ENCODE measurements at regions not wholly inside any gene's neighbourhood (a gene's known extent, or its start where the extent isn't known, plus 50 kb on each side); places are given as distances from the start of the nearest gene placed in this dataset.

DNA sequence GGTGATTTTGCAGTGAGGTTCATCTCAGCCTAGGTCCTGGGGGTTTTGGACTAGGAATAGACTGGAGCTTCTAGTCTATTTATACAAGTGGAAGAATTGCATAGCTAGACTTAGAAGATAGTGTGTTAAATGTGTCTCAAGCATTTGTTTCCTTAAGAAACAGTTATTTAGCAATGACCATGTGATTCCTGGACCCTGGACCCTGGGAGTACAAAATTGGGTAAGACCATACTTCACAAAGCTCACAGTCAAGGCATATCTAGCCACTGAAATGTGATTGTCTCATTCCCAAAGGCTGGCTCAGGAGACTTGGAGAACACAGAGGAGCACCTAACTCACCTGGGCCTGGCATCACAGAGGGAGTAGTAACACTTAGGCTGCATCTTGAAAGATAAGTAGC is 754.5 kb downstream of the SATB2 start:
- Histone ChIP-seq H3K27me3 (ENCODE audit: control insufficient read depth in 1 of 2, insufficient read depth in 2 of 2, low read length in 2 of 2) (no peaks in the 10 kb centered on the region), H3K9ac (ENCODE audit: low read depth in 1 of 2, low read length in 2 of 2) (no peak overlapping the region), H3K36me3 (ENCODE audit: control insufficient read depth in 1 of 2, insufficient read depth in 2 of 2, low read length in 2 of 2) (no peaks in the 10 kb centered on the region), H3K4me1 (ENCODE audit: control insufficient read depth in 1 of 2, insufficient read depth in 2 of 2, low read length in 2 of 2) (no peaks in the 10 kb centered on the region), H3K4me3 (ENCODE audit: low read depth in 1 of 2, low read length in 2 of 2) (no peak overlapping the region), H3K27ac (ENCODE audit: low read depth, low read length) (no peak overlapping the region), H3K9me3 (ENCODE audit: control insufficient read depth in 1 of 2, low read length in 2 of 2) (no peaks in the 10 kb centered on the region)

DNA sequence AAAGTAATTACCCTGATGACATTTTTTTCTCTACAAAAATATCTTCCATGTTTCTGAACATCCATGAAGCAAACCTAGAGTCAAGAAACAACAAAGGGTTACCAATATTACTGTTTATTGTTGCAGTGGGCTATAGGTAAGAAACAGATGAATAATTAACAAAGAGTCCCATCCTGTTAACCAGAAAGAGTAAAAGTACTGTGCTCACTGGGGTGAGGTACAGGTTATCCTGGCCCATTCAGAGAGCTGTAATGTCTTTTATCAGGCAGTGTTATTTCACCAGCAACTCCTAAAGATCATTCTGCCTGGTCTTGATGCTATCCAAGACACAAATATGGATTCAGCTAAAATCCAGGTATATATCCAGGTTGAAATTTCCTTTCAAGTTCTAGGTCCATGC is 754.9 kb downstream of the SATB2 start:
- H3K4me3 ChIP-seq (ENCODE audit: low read depth in 1 of 2, low read length in 2 of 2), result no peak overlapping the region
- H3K27ac ChIP-seq (ENCODE audit: low read depth, low read length), result no peak overlapping the region
- H3K27me3 ChIP-seq (ENCODE audit: control insufficient read depth in 1 of 2, insufficient read depth in 2 of 2, low read length in 2 of 2), result no peaks in the 10 kb centered on the region
- H3K9ac ChIP-seq (ENCODE audit: low read depth in 1 of 2, low read length in 2 of 2), result no peak overlapping the region
- H3K9me3 ChIP-seq (ENCODE audit: control insufficient read depth in 1 of 2, low read length in 2 of 2), result no peaks in the 10 kb centered on the region
- no peaks in the 10 kb centered on the region for H3K4me1 ChIP-seq (ENCODE audit: control insufficient read depth in 1 of 2, insufficient read depth in 2 of 2, low read length in 2 of 2)
- no peaks in the 10 kb centered on the region for H3K36me3 ChIP-seq (ENCODE audit: control insufficient read depth in 1 of 2, insufficient read depth in 2 of 2, low read length in 2 of 2)

DNA sequence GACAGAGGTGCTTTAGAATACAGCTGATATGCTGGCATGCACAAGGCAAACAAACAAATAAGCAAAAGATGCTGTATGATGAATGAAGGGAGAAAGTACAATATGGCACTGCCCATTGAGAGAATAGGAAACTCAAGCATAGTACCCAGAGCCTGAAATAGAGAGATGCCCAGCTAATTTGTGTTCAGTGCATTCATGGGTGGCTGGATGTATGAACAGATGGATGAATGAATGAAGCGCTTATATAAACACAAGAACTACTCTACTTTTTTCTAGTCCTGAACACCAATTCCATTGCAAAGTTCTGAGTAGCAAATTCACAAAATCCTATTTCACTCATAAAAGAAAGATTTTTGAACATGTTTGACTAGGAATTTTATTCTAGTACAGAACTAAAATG is 756.3 kb downstream of the SATB2 start:
- Histone ChIP-seq H3K36me3 (ENCODE audit: control insufficient read depth in 1 of 2, insufficient read depth in 2 of 2, low read length in 2 of 2) (no peaks in the 10 kb centered on the region), H3K4me3 (ENCODE audit: low read depth in 1 of 2, low read length in 2 of 2) (no peak overlapping the region), H3K9me3 (ENCODE audit: control insufficient read depth in 1 of 2, low read length in 2 of 2) (no peaks in the 10 kb centered on the region), H3K27me3 (ENCODE audit: control insufficient read depth in 1 of 2, insufficient read depth in 2 of 2, low read length in 2 of 2) (no peaks in the 10 kb centered on the region), H3K4me1 (ENCODE audit: control insufficient read depth in 1 of 2, insufficient read depth in 2 of 2, low read length in 2 of 2) (peaks cover 3 to 8% of the 10 kb centered on the region in 2 donors), H3K27ac (ENCODE audit: low read depth, low read length) (no peak overlapping the region), H3K9ac (ENCODE audit: low read depth in 1 of 2, low read length in 2 of 2) (no peak overlapping the region)

DNA sequence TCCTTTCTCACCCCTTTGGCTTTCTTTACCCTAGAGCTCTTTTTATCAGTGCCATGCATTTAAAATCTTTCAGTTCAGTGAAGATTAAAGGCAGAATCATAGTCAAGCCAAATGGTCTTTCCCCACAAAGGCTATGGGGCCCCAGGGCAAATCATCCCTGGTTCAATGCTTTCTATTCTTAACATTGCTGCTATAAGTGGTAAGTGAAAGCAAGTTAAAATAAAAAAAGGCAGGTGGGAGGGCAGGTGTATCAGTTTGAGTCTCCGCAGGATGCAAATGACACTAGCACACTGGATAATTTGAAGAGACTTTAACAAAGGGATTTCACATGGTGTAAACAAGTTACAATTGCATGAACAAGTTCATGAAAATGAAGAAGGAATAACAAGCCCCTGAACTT is 757.4 kb downstream of the SATB2 start:
- Histone ChIP-seq H3K4me1 (ENCODE audit: control insufficient read depth in 1 of 2, insufficient read depth in 2 of 2, low read length in 2 of 2) (peaks cover 6 to 11% of the 10 kb centered on the region in 2 donors), H3K9ac (ENCODE audit: low read depth in 1 of 2, low read length in 2 of 2) (no peak overlapping the region), H3K4me3 (ENCODE audit: low read depth in 1 of 2, low read length in 2 of 2) (no peak overlapping the region), H3K36me3 (ENCODE audit: control insufficient read depth in 1 of 2, insufficient read depth in 2 of 2, low read length in 2 of 2) (no peaks in the 10 kb centered on the region), H3K27ac (ENCODE audit: low read depth, low read length) (no peak overlapping the region), H3K27me3 (ENCODE audit: control insufficient read depth in 1 of 2, insufficient read depth in 2 of 2, low read length in 2 of 2) (no peaks in the 10 kb centered on the region), H3K9me3 (ENCODE audit: control insufficient read depth in 1 of 2, low read length in 2 of 2) (no peaks in the 10 kb centered on the region)

- no peaks in the 10 kb centered on the region for H3K27me3 ChIP-seq (ENCODE audit: control insufficient read depth in 1 of 2, insufficient read depth in 2 of 2, low read length in 2 of 2)
These were observed 759.5 kb downstream of the SATB2 start for GRCh38 chr2:198698230-198698629.

GRCh38 chr2:198697794-198698193 is 759.9 kb downstream of the SATB2 start:
- H3K4me3 ChIP-seq (ENCODE audit: low read depth in 1 of 2, low read length in 2 of 2), result no peak overlapping the region
- no peaks in the 10 kb centered on the region for H3K36me3 ChIP-seq (ENCODE audit: control insufficient read depth in 1 of 2, insufficient read depth in 2 of 2, low read length in 2 of 2)
- no peak overlapping the region for H3K27ac ChIP-seq (ENCODE audit: low read depth, low read length)
- H3K9ac ChIP-seq (ENCODE audit: low read depth in 1 of 2, low read length in 2 of 2), result no peak overlapping the region
- H3K4me1 ChIP-seq (ENCODE audit: control insufficient read depth in 1 of 2, insufficient read depth in 2 of 2, low read length in 2 of 2), result peaks cover 6 to 11% of the 10 kb centered on the region in 2 donors
- no peaks in the 10 kb centered on the region for H3K9me3 ChIP-seq (ENCODE audit: control insufficient read depth in 1 of 2, low read length in 2 of 2)
- H3K27me3 ChIP-seq (ENCODE audit: control insufficient read depth in 1 of 2, insufficient read depth in 2 of 2, low read length in 2 of 2), result no peaks in the 10 kb centered on the region

More at GRCh38 chr2:198698230-198698629, 759.5 kb downstream of the SATB2 start:
- Histone ChIP-seq H3K9ac (ENCODE audit: low read depth in 1 of 2, low read length in 2 of 2) (no peak overlapping the region), H3K27ac (ENCODE audit: low read depth, low read length) (no peak overlapping the region), H3K4me1 (ENCODE audit: control insufficient read depth in 1 of 2, insufficient read depth in 2 of 2, low read length in 2 of 2) (peaks cover 6 to 11% of the 10 kb centered on the region in 2 donors), H3K36me3 (ENCODE audit: control insufficient read depth in 1 of 2, insufficient read depth in 2 of 2, low read length in 2 of 2) (no peaks in the 10 kb centered on the region), H3K4me3 (ENCODE audit: low read depth in 1 of 2, low read length in 2 of 2) (no peak overlapping the region), H3K9me3 (ENCODE audit: control insufficient read depth in 1 of 2, low read length in 2 of 2) (no peaks in the 10 kb centered on the region)

- Histone ChIP-seq H3K27ac (ENCODE audit: low read depth, low read length) (no peak overlapping the region), H3K4me1 (ENCODE audit: control insufficient read depth in 1 of 2, insufficient read depth in 2 of 2, low read length in 2 of 2) (peaks cover 6 to 11% of the 10 kb centered on the region in 2 donors), H3K4me3 (ENCODE audit: low read depth in 1 of 2, low read length in 2 of 2) (no peak overlapping the region), H3K9ac (ENCODE audit: low read depth in 1 of 2, low read length in 2 of 2) (no peak overlapping the region), H3K36me3 (ENCODE audit: control insufficient read depth in 1 of 2, insufficient read depth in 2 of 2, low read length in 2 of 2) (no peaks in the 10 kb centered on the region), H3K9me3 (ENCODE audit: control insufficient read depth in 1 of 2, low read length in 2 of 2) (no peaks in the 10 kb centered on the region), H3K27me3 (ENCODE audit: control insufficient read depth in 1 of 2, insufficient read depth in 2 of 2, low read length in 2 of 2) (no peaks in the 10 kb centered on the region)
These were observed 760.5 kb downstream of the SATB2 start for GRCh38 chr2:198697218-198697617.

DNA sequence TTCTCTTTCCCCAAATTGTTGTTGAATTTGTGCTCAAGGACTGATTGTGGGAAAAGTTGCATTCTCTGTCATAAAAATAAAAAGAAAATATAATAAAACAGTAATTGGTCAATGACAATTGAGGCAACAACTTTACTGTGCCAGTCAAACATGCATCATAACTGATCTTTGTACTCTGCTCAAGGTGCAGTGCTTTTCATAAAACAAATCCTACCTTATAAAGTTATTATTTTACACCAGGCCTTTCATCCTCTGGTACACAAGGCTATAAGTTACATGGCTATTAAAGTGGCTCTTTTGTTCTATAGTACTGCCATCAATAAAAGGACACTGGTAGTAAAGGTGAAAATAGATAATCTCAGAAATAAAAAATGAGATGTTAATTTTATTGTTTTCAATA is 761.9 kb downstream of the SATB2 start:
- no peaks in the 10 kb centered on the region for H3K9me3 ChIP-seq (ENCODE audit: control insufficient read depth in 1 of 2, low read length in 2 of 2)
- no peak overlapping the region for H3K27ac ChIP-seq (ENCODE audit: low read depth, low read length)
- H3K4me1 ChIP-seq (ENCODE audit: control insufficient read depth in 1 of 2, insufficient read depth in 2 of 2, low read length in 2 of 2), result peaks cover 6 to 11% of the 10 kb centered on the region in 2 donors
- no peaks in the 10 kb centered on the region for H3K36me3 ChIP-seq (ENCODE audit: control insufficient read depth in 1 of 2, insufficient read depth in 2 of 2, low read length in 2 of 2)
- no peak overlapping the region for H3K4me3 ChIP-seq (ENCODE audit: low read depth in 1 of 2, low read length in 2 of 2)
- no peaks in the 10 kb centered on the region for H3K27me3 ChIP-seq (ENCODE audit: control insufficient read depth in 1 of 2, insufficient read depth in 2 of 2, low read length in 2 of 2)
- no peak overlapping the region for H3K9ac ChIP-seq (ENCODE audit: low read depth in 1 of 2, low read length in 2 of 2)

GRCh38 chr2:198692907-198693510 is 764.7 kb downstream of the SATB2 start:
- Histone ChIP-seq H3K9me3 (ENCODE audit: control insufficient read depth in 1 of 2, low read length in 2 of 2) (no peaks in the 10 kb centered on the region), H3K4me1 (ENCODE audit: control insufficient read depth in 1 of 2, insufficient read depth in 2 of 2, low read length in 2 of 2) (peaks cover 6 to 11% of the 10 kb centered on the region in 2 donors), H3K27me3 (ENCODE audit: control insufficient read depth in 1 of 2, insufficient read depth in 2 of 2, low read length in 2 of 2) (no peaks in the 10 kb centered on the region), H3K36me3 (ENCODE audit: control insufficient read depth in 1 of 2, insufficient read depth in 2 of 2, low read length in 2 of 2) (no peaks in the 10 kb centered on the region), H3K4me3 (ENCODE audit: low read depth in 1 of 2, low read length in 2 of 2) (no peak overlapping the region), H3K9ac (ENCODE audit: low read depth in 1 of 2, low read length in 2 of 2) (no peak overlapping the region), H3K27ac (ENCODE audit: low read depth, low read length) (no peak overlapping the region)

GRCh38 chr2:198691236-198691635 is 766.5 kb downstream of the SATB2 start:
- no peak overlapping the region for H3K4me3 ChIP-seq (ENCODE audit: low read depth in 1 of 2, low read length in 2 of 2)
- no peaks in the 10 kb centered on the region for H3K27me3 ChIP-seq (ENCODE audit: control insufficient read depth in 1 of 2, insufficient read depth in 2 of 2, low read length in 2 of 2)
- no peaks in the 10 kb centered on the region for H3K36me3 ChIP-seq (ENCODE audit: control insufficient read depth in 1 of 2, insufficient read depth in 2 of 2, low read length in 2 of 2)
- H3K4me1 ChIP-seq (ENCODE audit: control insufficient read depth in 1 of 2, insufficient read depth in 2 of 2, low read length in 2 of 2), result peaks cover 2% of the 10 kb centered on the region in 2 donors
- no peak overlapping the region for H3K27ac ChIP-seq (ENCODE audit: low read depth, low read length)
- no peaks in the 10 kb centered on the region for H3K9me3 ChIP-seq (ENCODE audit: control insufficient read depth in 1 of 2, low read length in 2 of 2)
- no peak overlapping the region for H3K9ac ChIP-seq (ENCODE audit: low read depth in 1 of 2, low read length in 2 of 2)

- H3K36me3 ChIP-seq (ENCODE audit: control insufficient read depth in 1 of 2, insufficient read depth in 2 of 2, low read length in 2 of 2), result no peaks in the 10 kb centered on the region
- no peak overlapping the region for H3K4me3 ChIP-seq (ENCODE audit: low read depth in 1 of 2, low read length in 2 of 2)
- no peaks in the 10 kb centered on the region for H3K9me3 ChIP-seq (ENCODE audit: control insufficient read depth in 1 of 2, low read length in 2 of 2)
- no peaks in the 10 kb centered on the region for H3K4me1 ChIP-seq (ENCODE audit: control insufficient read depth in 1 of 2, insufficient read depth in 2 of 2, low read length in 2 of 2)
- H3K9ac ChIP-seq (ENCODE audit: low read depth in 1 of 2, low read length in 2 of 2), result no peak overlapping the region
- H3K27me3 ChIP-seq (ENCODE audit: control insufficient read depth in 1 of 2, insufficient read depth in 2 of 2, low read length in 2 of 2), result no peaks in the 10 kb centered on the region
- no peak overlapping the region for H3K27ac ChIP-seq (ENCODE audit: low read depth, low read length)
These were observed 793.4 kb downstream of the SATB2 start for GRCh38 chr2:198664321-198664720.

Data from duodenal mucosa (tissue), 2 donors.